AG04450 (cell line): ENCODE measurements at regions not wholly inside any gene's neighbourhood (a gene's known extent, or its start where the extent isn't known, plus 50 kb on each side); places are given as distances from the start of the nearest gene placed in this dataset.

Experiments
- CTCF ChIA-PET: fragments of 300-600, 350-600 bp; formaldehyde crosslinking; extraction: SDS; loops from one replicate; lab custom pipeline; 2022; ENCODE audit warnings: antibody characterized with exemption, inconsistent platforms; lab: Charles Lee
- POLR2A ChIA-PET: fragments of 350-600 bp; formaldehyde crosslinking; extraction: SDS; loops from one replicate; lab custom pipeline; 2021; ENCODE audit warnings: antibody characterized with exemption, inconsistent platforms; lab: Yijun Ruan, JAX
- DNase-seq: peaks from one replicate; pipeline ENCODE4 v3.0.0-alpha.2; 2011; ENCODE audit warnings: low read depth, low spot score
- H3K27ac ChIP-seq: one replicate; pipeline ENCODE4 v1.5.1; 2012; ENCODE audit warnings: low read depth, low read length, control low read depth
- H3K27me3 ChIP-seq: one replicate; pipeline ENCODE4 v1.6.0; 2012; ENCODE audit warnings: low read length; ENCODE audit not compliant: control insufficient read depth, insufficient read depth
- H3K4me3 ChIP-seq: 2 replicates; pipeline ENCODE4 v1.5.1; 2011; ENCODE audit warnings: mild to moderate bottlenecking, low read depth, low read length, control low read depth
- H3K9me3 ChIP-seq: 2 replicates; pipeline ENCODE4 v1.5.1; 2012; ENCODE audit warnings: low read length; ENCODE audit not compliant: control insufficient read depth, insufficient read depth
- CTCF ChIP-seq: IDR thresholded peaks from 2 replicates; pipeline ENCODE4 v1.5.1; 2011; ENCODE audit warnings: low read depth, low read length, control low read depth, inconsistent platforms

GRCh38 chr2:238973038-238973739 lies 125.3 kb downstream of the TWIST2 start:
- no peak overlapping the region for H3K27ac ChIP-seq

GRCh38 chr2:238974081-238974480 lies 126.2 kb downstream of the TWIST2 start:
- TF ChIP-seq CTCF, result no peak
- ChIA-PET CTCF (interaction anchor here (0.7 to 2.0 kb wide), 13 partner anchors 9 to 210 kb away, joined by 3 to 9 read pairs (median 5); partner anchors contain the start of gene TWIST2), POLR2A (interaction anchor here (0.7 to 1.4 kb wide), 4 partner anchors 48 to 355 kb away, joined by 3 to 8 read pairs (median 6); partner anchors contain the start of gene TWIST2)
- Histone ChIP-seq H3K27me3 (peaks cover 2% of the 10 kb centered on the region), H3K4me3 (no peak overlapping the region), H3K27ac (no peak overlapping the region), H3K9me3 (no peaks in the 10 kb centered on the region)
- no peak for DNase-seq

More at GRCh38 chr2:238973038-238973739, 125.3 kb downstream of the TWIST2 start:
- TF ChIP-seq CTCF, result no peak
- CTCF ChIA-PET, result interaction anchor here (0.6 to 2.0 kb wide), 8 partner anchors 10 to 188 kb away, joined by 3 to 11 read pairs (median 6); partner anchors contain the start of gene TWIST2
- H3K4me3 ChIP-seq, result no peak overlapping the region
- no peak for DNase-seq
- POLR2A ChIA-PET, result no interaction called here
- H3K27me3 ChIP-seq, result peaks cover 2% of the 10 kb centered on the region
- no peaks in the 10 kb centered on the region for H3K9me3 ChIP-seq

GRCh38 chr2:238974501-238975166 lies 126.7 kb downstream of the TWIST2 start:
- CTCF ChIA-PET, result interaction anchor here (0.7 to 2.0 kb wide), 16 partner anchors 9 to 1018 kb away, joined by 3 to 9 read pairs (median 4); no protein-coding TSS in a partner anchor
- peak; percentile 68 for TF ChIP-seq CTCF
- Histone ChIP-seq H3K27me3 (peaks cover 2% of the 10 kb centered on the region), H3K27ac (peak overlapping the region; percentile 83), H3K9me3 (peaks cover under 1% of the 10 kb centered on the region; the same call in 1 of the 2 replicates), H3K4me3 (no peak overlapping the region)
- DNase-seq, result peak; percentile 76
- POLR2A ChIA-PET, result interaction anchor here (0.7 to 1.4 kb wide), 3 partner anchors 126 to 354 kb away, joined by 3 to 8 read pairs (median 8); partner anchors contain the start of gene TWIST2

- no peak for DNase-seq
- peaks cover 2% of the 10 kb centered on the region for H3K27me3 ChIP-seq
- POLR2A ChIA-PET, result no interaction called here
- H3K27ac ChIP-seq, result no peak overlapping the region
- no peak overlapping the region for H3K4me3 ChIP-seq
- no peak for TF ChIP-seq CTCF
- H3K9me3 ChIP-seq, result peaks cover 5% of the 10 kb centered on the region; the same call in 1 of the 2 replicates
- CTCF ChIA-PET, result interaction anchor here (0.7 to 2.0 kb wide), 7 partner anchors 8 to 1017 kb away, joined by 3 to 9 read pairs (median 4); no protein-coding TSS in a partner anchor
Observed at GRCh38 chr2:238975408-238975807, 127.5 kb downstream of the TWIST2 start.
